ENCODE measurements at regions not wholly inside any gene's neighbourhood (a gene's known extent, or its start where the extent isn't known, plus 50 kb on each side); places are given as distances from the start of the nearest gene placed in this dataset.
"Not testable (repeated sequence)": the region's sequence is repeated elsewhere in the genome, so short reads cannot be mapped to it uniquely, and the experiment has no call there.

DNA sequence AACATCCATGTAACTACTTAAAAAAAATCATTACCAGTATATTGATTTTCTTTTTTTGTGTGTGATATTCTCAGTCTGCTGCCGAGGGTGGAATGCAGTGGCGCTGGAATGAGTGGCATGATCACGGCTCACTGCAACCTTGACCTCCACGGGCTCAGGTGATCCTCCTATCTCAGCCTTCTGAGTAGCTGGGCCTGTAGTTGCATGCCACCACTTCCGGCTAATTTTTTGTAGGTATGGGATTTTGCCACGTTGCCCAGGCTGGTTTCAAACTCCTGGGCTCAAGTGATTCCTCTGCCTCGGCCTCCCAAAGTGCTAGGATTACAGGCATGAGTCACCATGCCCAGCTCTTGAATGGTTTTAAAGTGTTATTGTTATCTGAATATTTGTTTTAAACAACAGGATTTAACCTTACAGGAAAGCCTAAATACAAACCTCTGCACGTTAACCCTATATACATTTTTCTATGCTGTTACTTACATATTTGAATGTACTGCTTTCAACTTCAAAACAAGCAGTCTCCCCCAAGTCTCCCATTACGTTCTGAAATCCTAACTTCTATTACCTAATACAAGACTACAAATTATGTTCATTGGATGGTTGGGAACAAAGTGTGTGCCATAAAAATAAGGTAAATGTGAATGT, 61.7 kb downstream of the KPNA2 start:
- no peak for DNase-seq

DNA sequence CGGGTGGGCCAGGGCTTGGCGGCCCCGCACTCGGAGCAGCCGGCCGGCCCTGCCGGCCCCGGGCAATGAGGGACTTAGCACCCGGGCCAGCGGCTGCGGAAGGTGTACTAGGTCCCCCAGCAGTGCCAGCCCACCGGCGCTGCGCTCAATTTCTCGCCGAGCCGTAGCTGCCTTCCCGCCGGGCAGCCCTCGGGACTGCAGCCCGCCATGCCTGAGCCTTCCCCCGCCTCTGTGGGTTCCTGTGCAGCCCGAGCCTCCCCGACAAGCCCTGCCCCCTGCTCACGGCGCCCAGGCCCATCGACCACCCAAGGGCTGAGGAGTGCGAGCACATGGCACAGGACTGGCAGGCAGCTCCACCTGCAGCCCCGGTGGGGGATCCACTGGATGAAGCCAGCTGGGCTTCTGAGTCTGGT, 63.8 kb downstream of the KPNA2 start:
- DNase-seq: not testable (repeated sequence)

DNA sequence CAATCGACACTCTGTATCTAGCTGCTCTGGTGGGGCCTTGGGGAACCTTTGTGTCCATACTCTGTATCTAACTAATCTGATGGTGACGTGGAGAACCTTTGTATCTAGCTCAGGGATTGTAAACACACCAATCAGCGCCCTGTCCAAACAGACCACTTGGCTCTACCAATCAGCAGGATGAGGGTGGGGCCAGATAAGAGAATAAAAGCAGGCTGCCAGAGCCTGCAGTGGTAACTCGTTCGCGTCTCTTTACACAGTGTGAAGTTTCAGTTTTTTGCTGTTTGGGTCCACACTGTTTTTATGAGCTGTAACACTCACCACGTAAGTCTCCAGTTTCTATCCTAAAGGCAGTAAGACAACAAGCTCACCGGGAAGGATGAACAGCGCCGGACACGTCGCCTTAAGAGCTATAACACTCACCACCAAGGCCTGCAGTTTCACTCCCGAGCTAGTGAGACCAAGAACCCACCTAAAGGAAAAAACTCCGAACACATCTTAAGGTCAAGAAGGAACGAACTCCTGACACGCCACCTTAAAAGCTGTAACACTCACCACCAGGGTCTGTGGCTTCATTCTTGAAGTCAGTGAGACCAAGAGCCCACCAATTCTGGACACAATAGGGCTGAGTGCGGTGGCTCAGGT, 64.6 kb downstream of the KPNA2 start:
- no peak for DNase-seq

GRCh38 chr17:68101075-68101986, 65.8 kb downstream of the KPNA2 start:
- DNase-seq: peak; percentile 89

- no peak for DNase-seq
Measured at GRCh38 chr17:68101987-68102314, 66.4 kb downstream of the KPNA2 start.

DNA sequence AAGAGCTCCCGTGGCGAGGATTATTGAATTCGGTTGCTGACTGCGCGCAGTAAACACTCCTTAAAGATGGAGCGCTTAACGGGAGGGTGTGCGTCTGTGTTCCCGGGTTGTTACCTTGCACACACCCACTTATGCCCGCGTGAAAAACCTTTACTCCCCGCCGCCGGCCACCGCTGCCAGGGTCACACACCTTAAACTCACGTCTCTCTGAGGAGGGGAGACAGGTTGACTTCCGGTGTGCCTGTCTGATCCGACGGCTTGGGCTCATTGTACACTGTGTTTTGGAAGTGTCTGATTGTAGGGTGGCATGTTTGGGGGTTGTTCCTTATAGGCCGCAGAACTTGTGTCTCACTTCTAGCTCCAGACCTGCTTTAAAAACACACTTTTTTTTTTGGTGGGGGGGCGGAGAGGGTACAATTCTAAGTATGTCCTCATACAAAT, 66.8 kb downstream of the KPNA2 start:
- no peak for DNase-seq

DNA sequence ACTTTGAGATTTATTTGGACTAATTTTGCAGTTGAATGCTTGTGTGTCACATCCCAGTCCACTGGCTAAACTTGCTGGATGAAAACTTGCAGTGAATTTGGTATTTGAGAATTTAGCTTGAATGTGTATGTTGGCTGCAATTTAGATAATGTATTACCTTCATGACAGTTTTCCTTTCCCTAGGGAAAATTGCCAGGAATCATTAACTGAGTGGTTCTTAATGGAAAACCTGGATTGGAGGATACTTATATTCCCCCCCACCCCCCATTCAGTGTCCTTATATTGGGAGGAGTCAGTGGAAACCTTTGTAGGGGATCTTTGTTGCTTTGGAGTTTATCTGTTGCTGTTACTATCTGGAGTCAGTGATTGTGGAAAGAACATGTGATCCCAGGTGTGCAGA, 67.6 kb downstream of the KPNA2 start:
- DNase-seq: no peak

DNA sequence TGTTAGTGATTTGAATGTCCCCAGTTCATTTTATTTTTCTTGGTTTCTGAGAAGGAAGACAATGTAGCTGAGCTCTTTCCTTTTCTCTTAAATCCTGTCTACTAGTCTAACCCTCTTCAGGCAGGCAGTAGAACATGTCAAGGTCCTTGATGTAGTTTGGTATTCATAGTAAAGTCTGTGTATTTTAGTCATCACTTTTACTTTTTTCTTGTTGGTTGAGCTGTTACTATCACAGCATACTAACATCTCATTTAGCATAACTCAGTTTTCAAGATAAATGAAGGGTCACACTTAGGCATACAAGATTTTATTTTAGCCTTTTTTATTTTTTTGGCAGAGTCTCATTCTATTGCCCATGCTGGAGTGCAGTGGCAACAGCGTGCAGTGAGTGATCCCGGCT, 70.5 kb downstream of the KPNA2 start:
- no peak for DNase-seq

GRCh38 chr17:68107373-68107772, 71.8 kb downstream of the KPNA2 start:
- DNase-seq: no peak

DNA sequence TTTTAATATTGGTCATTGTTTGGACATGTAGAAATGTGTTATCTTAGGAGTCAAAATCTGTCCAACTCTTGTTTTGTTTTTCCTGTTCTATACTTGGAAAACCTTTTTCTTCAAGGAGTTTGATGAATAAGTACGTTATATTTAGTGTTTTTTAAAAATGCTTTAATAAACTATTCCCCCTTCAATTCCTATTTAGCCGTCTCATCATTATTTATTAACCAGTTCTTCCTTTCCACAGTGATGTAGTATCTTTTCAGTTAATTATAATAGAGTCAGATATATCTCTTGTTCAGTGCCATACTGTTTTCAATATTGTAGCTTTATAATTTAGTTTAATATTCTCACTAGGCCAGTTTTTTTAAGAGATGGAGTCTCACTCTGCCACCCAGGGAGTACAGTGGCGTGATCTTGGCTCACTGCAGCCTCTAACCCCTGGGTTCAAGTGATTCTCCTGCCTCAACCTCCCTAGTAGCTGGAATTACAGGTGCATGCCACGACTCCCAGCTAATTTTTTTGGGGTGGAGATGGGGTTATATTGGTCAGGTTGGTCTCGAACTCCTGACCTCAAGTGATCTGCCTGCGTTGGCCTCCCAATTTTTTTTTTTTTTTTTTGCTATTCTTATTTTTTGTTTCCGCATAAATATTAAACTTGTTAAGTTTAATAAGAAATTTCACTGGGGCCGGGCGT, 72.9 kb downstream of the KPNA2 start:
- DNase-seq: no peak

DNA sequence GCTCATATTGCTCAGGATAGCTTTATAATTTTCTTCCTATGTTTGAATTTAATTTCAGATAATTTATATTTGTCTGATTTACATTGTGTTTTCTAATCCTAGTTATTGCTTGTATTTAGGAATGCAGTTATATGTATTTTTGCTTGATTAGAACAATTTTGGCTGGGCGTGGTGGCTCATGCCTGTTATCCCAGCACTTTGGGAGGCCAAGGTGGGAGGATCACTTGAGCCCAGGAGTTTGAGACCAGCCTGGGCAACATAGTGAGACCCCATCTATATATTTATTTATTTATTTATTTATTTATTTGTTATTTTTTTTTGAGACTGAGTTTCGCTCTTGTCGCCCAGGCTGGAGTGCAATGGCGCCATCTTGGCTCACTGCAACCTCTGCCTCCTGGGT, 73.9 kb downstream of the KPNA2 start:
- not testable (repeated sequence) for DNase-seq

DNA sequence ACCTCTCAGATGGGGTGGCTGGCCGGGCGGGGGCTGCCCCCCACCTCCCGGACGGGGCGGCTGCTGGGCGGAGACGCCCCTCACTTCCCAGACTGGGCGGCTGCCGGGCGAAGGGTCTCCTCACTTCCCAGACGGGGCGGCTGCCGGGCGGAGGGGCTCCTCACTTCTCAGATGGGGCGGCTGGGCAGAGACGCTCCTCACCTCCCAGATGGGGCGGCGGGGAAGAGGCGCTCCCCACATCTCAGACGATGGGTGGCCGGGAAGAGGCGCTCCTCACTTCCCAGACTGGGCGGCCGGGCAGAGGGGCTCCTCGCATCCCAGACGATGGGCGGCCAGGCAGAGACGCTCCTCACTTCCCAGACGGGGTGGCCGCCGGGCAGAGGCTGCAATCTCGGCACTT, 80.7 kb downstream of the KPNA2 start:
- not testable (repeated sequence) for DNase-seq

GRCh38 chr17:68122587-68122986, 87.1 kb downstream of the KPNA2 start:
- no peak for DNase-seq

DNA sequence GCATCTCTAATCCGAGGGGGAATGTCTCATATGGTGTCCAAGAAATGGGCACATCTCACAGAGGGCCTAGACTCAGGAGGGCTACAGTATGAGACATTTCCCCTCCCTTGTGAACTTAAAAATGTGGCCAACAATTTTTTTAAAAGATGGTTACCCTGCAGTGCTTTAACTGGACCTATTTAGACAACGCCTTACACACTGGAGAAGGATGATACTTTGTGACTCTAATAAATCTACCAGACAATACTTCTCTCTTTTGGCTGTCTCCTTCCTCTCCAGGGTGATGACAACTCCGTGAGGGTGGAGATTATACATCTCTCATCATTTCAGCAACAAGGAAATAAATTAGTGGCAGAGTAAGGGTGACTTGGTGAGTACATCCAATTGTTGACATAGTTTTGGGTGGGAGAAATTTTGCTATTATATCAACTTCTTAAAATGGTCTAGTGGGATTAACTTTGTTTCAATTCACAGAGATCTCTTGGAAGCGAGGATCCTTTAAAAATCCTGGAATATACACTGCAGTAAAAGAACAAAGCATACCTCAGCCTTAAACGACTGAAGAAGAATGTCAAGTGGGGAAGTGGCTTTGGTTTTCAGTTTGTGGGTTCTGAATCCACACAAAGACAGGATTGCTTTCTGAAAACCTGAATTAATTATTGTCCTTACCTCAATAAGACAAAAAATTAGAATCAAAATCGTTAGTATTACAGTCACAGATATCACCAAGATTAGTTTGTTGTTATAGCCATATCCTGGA, 89.8 kb downstream of the KPNA2 start:
- DNase-seq: no peak

DNA sequence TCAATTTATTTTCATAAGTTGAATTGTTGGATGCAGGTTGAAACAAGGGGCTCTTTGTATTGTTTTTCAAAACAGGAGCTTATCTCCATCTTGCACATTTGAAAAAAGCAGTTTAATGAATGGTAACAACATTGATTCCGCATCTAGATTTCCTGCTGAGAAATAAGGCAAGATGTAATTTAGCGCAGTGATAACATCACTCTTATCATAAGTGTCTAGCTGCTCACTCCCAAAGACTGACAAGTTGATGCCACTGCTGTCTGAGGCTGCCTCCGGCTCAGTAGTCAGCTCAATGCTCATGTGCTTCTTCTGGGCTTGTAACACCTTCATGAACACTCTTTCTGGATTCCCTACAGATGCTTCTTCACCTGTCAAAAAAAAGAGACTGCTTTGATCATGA, 92.4 kb downstream of the KPNA2 start:
- no peak for DNase-seq

GRCh38 chr17:68131456-68131855, 95.9 kb downstream of the KPNA2 start:
- no peak for DNase-seq

- DNase-seq: no peak
Measured at GRCh38 chr17:68133346-68134045, 98.0 kb downstream of the KPNA2 start.

DNA sequence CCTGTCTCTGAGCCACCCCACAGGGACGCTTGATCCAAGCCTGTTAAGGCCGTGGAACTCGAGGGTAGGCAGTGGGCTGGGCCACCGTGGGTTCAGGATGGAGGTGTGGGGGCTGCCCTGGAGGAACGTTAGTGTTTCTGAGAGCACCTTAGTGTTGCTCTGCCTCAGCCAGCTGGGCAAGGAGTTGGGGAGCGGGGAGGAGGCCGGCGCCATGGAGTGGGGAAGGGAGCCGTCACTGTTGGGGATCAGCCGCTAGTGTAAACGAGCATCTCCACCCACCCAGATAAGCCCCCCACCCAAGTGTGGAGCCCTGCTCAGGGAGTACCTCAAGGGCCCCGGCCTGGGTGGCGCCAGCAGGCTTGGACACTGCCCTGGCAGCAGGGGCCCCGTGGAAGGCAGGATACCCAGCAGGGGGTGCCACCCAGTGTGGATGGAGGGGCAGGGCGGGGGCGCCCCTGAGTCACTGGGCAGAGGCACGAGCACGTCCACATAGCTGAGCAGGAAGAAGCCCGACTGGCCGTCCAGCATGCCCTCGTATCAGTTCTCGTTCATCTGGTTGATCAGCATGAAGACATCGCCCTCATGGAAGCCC, 98.6 kb downstream of the KPNA2 start:
- no peak for DNase-seq

GRCh38 chr17:68134731-68135130, 99.2 kb downstream of the KPNA2 start:
- DNase-seq: no peak

DNA sequence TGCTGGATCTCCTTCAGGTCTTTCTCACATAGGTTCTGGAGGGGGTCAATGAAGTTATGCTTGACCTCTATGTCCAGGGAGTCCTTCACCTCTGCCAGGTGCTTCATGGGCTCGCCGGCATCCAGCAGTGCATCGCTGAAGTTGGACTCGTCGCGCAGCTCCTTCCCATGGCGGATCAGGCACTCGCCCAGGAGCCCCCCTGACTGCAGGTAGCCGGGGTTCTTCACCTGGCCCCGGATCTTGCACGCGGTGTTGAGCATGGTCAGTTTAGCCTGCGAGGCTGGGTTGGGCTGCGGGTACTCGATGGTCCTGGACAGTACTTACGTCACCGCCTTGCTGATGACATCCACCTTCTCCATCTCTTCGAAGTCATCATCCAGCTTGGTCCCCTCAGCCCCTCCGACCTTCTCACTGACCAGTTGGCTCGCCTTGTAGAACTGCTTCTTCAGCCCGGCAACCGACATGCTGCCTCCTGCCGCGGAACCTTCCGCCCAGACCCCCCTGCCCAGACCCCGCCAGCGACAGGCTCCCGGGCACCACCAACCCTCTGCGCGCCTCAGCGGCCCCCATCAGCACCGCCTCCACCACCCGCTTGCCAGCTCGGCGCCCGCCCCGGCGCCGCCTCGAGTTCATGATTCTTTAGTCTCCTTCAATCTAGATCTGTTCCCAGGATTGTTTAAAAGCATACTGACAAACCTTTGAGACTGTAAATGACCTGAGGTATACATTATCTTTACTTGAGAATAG, 99.8 kb downstream of the KPNA2 start:
- DNase-seq: no peak

GRCh38 chr17:68141050-68141449, 105.5 kb downstream of the KPNA2 start:
- no peak for DNase-seq

Measured in NCI-H1092 treated with DMSO at 0.1 percent for 48 hours (cell line).